ENCODE measurements at regions not wholly inside any gene's neighbourhood (a gene's known extent, or its start where the extent isn't known, plus 50 kb on each side); places are given as distances from the start of the nearest gene placed in this dataset.

DNA sequence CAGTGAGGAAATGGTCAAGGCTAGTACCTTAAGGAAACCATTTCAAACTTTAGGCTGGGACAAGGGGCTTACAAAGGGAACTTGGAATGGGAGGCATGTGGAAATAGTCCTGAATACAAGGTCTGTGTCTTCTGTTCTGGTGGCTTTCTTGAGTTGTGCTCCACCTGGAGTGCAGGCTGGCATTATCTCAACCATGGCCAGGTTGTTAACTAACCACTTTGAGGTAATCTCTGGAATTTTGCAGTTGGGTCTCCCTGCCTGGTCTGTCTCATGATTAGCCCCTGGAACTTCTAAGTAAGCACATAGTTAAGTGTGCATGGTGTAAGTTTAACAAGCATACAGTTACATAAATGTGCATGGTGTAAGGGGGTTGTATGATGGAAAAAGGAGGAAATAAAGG, 77.5 kb downstream of the PCDH18 start:
- Histone ChIP-seq H3K9me3 (ENCODE audit: control insufficient read depth, insufficient read depth, low read depth, low read length) (no peaks in the 10 kb centered on the region), H3K27ac (ENCODE audit: low read length) (no peak overlapping the region), H3K27me3 (ENCODE audit: control insufficient read depth, insufficient read depth, low read length) (no peaks in the 10 kb centered on the region), H3K4me1 (ENCODE audit: control insufficient read depth, insufficient read depth, low read length) (no peaks in the 10 kb centered on the region), H3K36me3 (ENCODE audit: control insufficient read depth, insufficient read depth, low read length) (no peaks in the 10 kb centered on the region), H3K4me3 (ENCODE audit: low read depth in 2 of 2, low read length in 2 of 2) (no peak overlapping the region)
- DNase-seq (ENCODE audit: low read depth, low spot score) (no peak), ATAC-seq (no peak)
- BruUV-seq (replicated peaks) = no TSS peak
- in situ Hi-C loops (cut with HindIII; ENCODE audit: low pct_unique_long_range_greater_than_20kb, low sequenced_read_pairs) = no loop called here
- POLR2A ChIA-PET = no interaction called here
- intact Hi-C loops (cut with micrococcal nuclease; ENCODE audit: unreplicated experiment) = no loop called here
- TF ChIP-seq SIN3A (IDR thresholded peaks at IDR 0.05; ENCODE audit: borderline replicate concordance, insufficient read depth, low read depth, low read length) = no peak
- no peak for TF ChIP-seq REST (IDR thresholded peaks at IDR 0.05; ENCODE audit: insufficient read depth in 1 of 2, low read depth in 2 of 2, low read length in 1 of 2)
- TF ChIP-seq CTCF (IDR thresholded peaks at IDR 0.05) = no peak
- no peak for TF ChIP-seq TCF7L2 (IDR thresholded peaks at IDR 0.05; ENCODE audit: low read depth, low read length)
- TF ChIP-seq POLR2AphosphoS5 (IDR thresholded peaks at IDR 0.05; ENCODE audit: low read depth, low read length) = no peak
- CTCF ChIA-PET = no interaction called here

GRCh38 chr4:137452799-137453198, 79.5 kb downstream of the PCDH18 start:
- Histone ChIP-seq H3K27me3 (ENCODE audit: control insufficient read depth, insufficient read depth, low read length) (no peaks in the 10 kb centered on the region), H3K9me3 (ENCODE audit: control insufficient read depth, insufficient read depth, low read depth, low read length) (no peaks in the 10 kb centered on the region), H3K4me3 (ENCODE audit: low read depth in 2 of 2, low read length in 2 of 2) (no peak overlapping the region), H3K4me1 (ENCODE audit: control insufficient read depth, insufficient read depth, low read length) (no peaks in the 10 kb centered on the region), H3K27ac (ENCODE audit: low read length) (no peak overlapping the region), H3K36me3 (ENCODE audit: control insufficient read depth, insufficient read depth, low read length) (no peaks in the 10 kb centered on the region)
- in situ Hi-C loops (cut with HindIII; ENCODE audit: low pct_unique_long_range_greater_than_20kb, low sequenced_read_pairs) = no loop called here
- ATAC-seq = no peak
- DNase-seq (ENCODE audit: low read depth, low spot score) = no peak
- intact Hi-C loops (cut with micrococcal nuclease; ENCODE audit: unreplicated experiment) = no loop called here
- TF ChIP-seq TCF7L2 (IDR thresholded peaks at IDR 0.05; ENCODE audit: low read depth, low read length) (no peak), REST (IDR thresholded peaks at IDR 0.05; ENCODE audit: insufficient read depth in 1 of 2, low read depth in 2 of 2, low read length in 1 of 2) (no peak), CTCF (IDR thresholded peaks at IDR 0.05) (no peak), SIN3A (IDR thresholded peaks at IDR 0.05; ENCODE audit: borderline replicate concordance, insufficient read depth, low read depth, low read length) (no peak), POLR2AphosphoS5 (IDR thresholded peaks at IDR 0.05; ENCODE audit: low read depth, low read length) (no peak)
- POLR2A ChIA-PET = no interaction called here
- no TSS peak for BruUV-seq (replicated peaks)
- CTCF ChIA-PET = no interaction called here

Measured in Panc1 (cell line).